Endometrium (tissue), 2 donors: ENCODE measurements at regions not wholly inside any gene's neighbourhood (a gene's known extent, or its start where the extent isn't known, plus 50 kb on each side); places are given as distances from the start of the nearest gene placed in this dataset.
"Not testable (repeated sequence)": the region's sequence is repeated elsewhere in the genome, so short reads cannot be mapped to it uniquely, and the experiment has no call there.

ENCODE experiments used
- FAIRE-seq: peaks from 2 replicates; lab custom pipeline; 2012; peaks lifted over from hg19 to GRCh38; lab: Jason Lieb, UNC
- donor health status: control.
- donor health status: control.

DNA sequence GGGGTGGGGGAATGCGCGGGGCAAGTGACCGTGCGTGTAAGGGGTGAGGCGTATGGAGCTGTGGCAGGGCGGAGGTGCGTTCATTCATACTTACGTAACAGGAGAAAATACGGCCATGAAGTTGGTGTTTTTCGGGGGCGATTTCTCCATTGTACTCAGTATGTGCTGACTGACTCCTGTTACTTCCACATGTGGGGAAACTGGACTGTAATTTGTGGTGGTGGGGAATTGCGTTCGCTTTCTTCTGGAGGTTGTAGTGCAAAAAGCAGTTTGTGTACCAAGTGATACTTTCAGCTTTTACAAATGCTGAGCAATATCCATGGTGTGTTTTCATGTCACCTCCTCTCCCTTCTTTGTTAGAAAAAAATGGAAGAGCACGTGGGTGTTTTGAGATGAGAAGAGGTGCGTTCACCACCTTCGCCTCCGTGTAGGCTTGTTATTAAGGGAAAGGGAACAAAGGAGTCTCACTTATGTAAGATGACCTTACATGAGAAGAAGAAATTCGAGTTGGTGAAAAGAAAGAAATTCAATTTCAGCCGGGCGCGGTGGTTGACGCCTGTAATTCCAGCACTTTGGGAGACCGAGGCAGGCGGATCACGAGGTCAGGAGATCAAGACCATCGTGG, 181.1 kb upstream of the NOTCH2NLA start:
- not testable (repeated sequence) for FAIRE-seq

GRCh38 chr1:146409116-146409801, 180.4 kb upstream of the NOTCH2NLA start:
- FAIRE-seq = not testable (repeated sequence)

- not testable (repeated sequence) for FAIRE-seq
Observed at GRCh38 chr1:146401281-146401825, 172.5 kb upstream of the NOTCH2NLA start.

DNA sequence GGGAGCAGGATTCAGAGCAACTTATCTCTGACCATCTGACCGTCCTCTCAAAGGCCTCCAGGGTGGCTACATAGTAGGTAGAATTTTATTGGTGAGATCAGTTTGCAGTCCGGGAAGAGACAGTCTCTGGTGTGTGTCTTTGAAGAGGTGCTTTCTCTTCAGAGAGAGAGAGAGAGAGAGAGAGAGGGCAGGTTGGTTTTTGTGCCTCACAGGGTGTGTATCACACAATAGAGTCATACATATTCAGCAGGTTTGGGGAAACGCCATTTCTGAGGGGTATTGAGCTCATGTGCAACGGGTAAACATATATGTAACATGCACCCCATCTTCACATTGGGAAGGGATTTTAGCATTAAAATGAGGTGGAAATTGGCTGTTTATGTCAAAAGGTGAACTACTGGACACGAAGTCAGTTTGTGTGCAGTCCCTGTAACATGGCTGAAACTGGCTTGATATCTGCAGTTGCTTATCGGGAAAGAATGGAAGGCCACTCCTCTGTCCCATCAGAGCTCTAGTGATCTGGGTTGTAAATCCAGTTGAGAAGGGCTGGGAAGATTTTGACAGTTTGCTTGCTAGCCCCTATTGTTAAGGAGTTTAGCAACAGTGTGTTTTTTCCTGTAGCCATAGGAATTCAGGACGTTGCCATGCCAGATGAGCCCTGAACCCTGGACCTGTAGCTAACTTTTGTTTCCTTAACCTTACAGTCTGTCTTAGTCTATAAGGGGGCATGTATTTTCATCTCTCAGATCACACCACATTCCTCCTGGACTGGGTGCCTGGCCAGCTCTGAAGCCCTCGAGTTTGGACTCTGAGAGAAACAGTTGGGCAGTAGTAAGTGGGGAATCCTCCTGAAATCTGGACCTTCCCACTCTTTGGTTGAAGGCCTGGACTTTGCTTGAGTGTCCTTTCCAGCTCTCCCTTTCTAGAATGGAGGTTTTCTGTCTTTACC, 171.6 kb upstream of the NOTCH2NLA start:
- not testable (repeated sequence) for FAIRE-seq

GRCh38 chr1:146399225-146399624, 170.4 kb upstream of the NOTCH2NLA start:
- not testable (repeated sequence) for FAIRE-seq

GRCh38 chr1:146396801-146397200, 168.0 kb upstream of the NOTCH2NLA start:
- FAIRE-seq = not testable (repeated sequence)

DNA sequence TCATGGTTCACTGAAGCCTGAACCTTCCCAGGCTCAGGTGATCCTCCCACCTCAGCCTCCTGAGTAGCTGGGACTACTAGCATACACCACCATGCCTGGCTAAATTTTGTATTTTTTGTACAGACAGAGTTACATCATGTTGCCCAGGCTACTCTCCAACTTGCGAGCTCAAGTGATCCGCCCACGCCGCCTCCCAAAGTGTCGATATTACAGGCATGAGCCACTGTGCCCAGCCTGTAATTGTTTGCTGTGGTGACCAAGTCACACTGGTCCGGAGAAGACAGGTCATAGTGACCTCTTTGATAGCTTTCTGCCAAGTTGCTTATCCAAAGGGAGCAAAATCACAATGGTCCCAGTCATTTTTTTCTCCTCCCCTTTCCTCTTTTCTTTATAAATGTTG, 167.4 kb upstream of the NOTCH2NLA start:
- not testable (repeated sequence) for FAIRE-seq

DNA sequence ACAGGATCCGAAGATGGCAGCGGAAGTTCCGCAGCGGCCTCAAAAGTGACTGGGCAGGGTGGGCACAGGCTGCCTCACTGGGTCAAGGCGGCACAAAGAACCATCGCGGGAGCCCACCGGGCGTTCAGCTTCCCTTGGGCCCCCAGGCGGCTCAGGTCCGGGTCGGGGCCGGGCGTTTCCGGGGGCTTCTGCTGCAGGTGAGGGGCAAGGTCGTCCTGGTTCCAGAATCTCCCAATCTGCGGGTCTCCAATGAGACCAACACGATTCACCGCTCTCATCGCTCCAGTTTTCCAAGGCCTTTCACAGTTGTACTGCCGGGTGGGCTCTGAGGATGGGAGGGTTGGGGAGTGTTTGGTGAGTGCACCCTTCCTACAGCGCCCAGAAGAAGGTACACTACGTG, 165.0 kb upstream of the NOTCH2NLA start:
- not testable (repeated sequence) for FAIRE-seq

DNA sequence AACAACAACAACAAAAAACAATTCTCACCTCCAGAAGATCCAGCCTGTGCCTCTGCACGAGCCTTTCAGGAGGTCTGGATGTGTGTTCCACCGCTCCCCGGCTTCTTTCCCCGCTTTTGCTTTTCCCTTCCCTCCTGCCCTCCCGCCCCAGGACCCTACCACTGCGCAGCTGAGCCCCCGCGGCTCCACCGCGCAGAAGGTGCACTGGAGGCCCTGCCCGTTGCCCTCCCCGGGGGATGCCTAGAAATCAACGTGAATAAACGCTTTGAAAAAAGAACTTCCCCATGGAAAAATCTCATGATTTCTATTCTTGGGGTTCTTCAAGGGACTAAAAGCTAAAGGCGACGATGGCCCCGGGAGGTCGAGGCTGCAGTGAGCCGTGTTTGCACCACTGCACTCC, 164.3 kb upstream of the NOTCH2NLA start:
- FAIRE-seq = not testable (repeated sequence)

GRCh38 chr1:146389178-146389577, 160.4 kb upstream of the NOTCH2NLA start:
- not testable (repeated sequence) for FAIRE-seq

- not testable (repeated sequence) for FAIRE-seq
Observed at GRCh38 chr1:146387750-146388469, 159.1 kb upstream of the NOTCH2NLA start.

- not testable (repeated sequence) for FAIRE-seq
Observed at GRCh38 chr1:146386851-146387749, 158.3 kb upstream of the NOTCH2NLA start.

DNA sequence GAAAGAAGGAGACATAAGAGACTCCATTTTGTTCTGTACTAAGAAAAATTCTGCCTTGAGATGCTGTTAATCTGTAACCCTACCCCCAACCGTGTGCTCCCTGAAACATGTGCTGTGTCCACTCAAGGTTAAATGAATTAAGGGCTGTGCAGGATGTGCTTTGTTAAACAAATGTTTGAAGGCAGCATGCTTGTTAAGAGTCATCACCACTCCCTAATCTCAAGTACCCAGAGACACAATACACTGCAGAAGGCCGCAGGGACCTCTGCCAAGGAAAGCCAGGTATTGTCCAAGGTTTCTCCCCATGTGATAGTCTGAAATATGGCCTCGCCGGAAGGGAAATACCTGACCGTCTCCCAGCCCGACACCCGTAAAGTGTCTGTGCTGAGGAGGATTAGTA, 152.4 kb upstream of the NOTCH2NLA start:
- not testable (repeated sequence) for FAIRE-seq

GRCh38 chr1:146376708-146377496, 148.1 kb upstream of the NOTCH2NLA start:
- FAIRE-seq = not testable (repeated sequence)

GRCh38 chr1:146376309-146376707, 147.5 kb upstream of the NOTCH2NLA start:
- not testable (repeated sequence) for FAIRE-seq

DNA sequence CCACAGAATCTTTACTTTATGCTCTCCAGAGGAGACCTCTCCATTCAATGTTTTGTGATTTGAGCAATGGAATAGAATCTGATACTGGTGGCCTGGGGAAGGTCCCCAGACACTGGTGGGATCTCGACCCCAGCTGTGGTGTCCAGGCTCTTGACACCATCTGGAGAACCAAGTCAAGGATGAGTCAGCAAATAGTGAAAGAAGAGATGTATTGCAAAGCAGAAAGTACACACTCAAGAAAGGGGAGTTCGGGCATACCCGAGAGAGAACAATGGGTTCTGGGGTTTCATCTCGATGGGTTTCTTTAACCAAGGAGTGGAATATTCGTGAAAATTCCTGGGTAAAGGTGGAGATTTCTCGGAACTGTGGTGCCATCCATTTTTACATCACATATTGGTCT, 146.3 kb upstream of the NOTCH2NLA start:
- FAIRE-seq = not testable (repeated sequence)

DNA sequence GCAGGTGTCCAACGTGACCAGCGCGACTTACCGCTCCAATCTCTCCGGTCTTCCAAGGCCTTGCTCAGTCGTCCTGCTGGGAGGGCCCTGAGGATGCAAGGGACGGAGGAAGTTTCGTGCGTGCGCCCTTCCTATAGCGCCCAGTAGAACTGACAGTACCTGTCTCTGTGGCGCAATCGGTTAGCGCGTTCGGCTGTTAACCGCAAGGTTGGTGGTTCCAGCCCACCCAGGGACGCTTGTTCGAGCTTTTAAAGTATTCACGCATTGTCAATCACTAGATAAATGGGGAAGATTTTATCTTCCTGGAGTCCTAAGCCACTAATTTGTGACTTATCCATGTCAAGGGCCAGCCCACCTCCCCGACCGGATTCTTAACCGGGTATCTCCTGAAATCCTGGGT, 141.1 kb upstream of the NOTCH2NLA start:
- not testable (repeated sequence) for FAIRE-seq

- not testable (repeated sequence) for FAIRE-seq
Observed at GRCh38 chr1:146355373-146355772, 126.6 kb upstream of the NOTCH2NLA start.

DNA sequence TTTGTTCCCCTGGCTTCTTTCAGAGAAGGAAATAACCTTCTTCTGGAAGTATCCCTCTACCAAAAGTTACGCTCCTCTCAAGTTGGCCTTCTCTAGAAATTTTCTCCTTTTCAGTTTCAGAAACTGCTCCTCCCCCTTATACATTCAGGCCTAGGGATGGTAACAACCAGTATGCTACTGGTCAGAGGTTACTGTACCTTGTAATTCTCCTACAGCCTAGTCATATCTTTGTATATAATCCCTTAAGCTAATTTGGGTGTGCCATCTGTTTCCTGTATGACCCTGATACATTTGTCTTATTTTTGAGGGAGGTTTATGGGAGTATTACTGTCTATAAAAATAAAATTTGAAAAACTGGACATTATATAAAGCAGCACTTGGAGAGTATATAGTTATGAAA, 98.0 kb upstream of the NOTCH2NLA start:
- not testable (repeated sequence) for FAIRE-seq

DNA sequence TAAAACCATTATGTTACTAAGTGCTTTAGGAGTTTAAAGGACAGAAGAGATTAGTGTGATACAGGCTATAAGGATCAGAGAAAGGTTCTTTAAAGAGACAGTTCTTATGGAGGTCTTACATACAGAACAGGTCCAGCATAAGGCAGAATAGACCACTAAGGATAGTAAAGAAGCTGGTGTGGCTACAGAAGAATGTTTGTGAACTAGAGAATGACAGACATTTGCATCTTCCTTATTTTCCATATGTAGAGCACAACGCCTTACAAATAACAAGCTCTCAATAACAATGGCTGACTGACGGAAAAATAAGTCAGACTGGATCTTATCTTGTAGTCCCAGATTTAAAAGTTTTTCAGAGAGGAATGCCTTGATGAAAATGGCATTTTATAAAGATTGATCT, 95.6 kb upstream of the NOTCH2NLA start:
- FAIRE-seq = not testable (repeated sequence)
